SH-SY5Y (cell line): ENCODE measurements at regions not wholly inside any gene's neighbourhood (a gene's known extent, or its start where the extent isn't known, plus 50 kb on each side); places are given as distances from the start of the nearest gene placed in this dataset.

Experiments
- GATA2 ChIP-seq: IDR thresholded peaks from 2 replicates; pipeline ENCODE4 v1.6.1; 2011; ENCODE audit warnings: mild to moderate bottlenecking, low read depth, low read length
- GATA3 ChIP-seq: IDR thresholded peaks from 2 replicates; pipeline ENCODE4 v1.6.1; 2011; ENCODE audit warnings: low read depth, mild to moderate bottlenecking, low read length, moderate library complexity

GRCh38 chr11:23217072-23217471 is 356.8 kb upstream of the CCDC179 start:
- TF ChIP-seq GATA2, result no peak
- TF ChIP-seq GATA3, result no peak
